A549 (cell line): ENCODE measurements at regions not wholly inside any gene's neighbourhood (a gene's known extent, or its start where the extent isn't known, plus 50 kb on each side); places are given as distances from the start of the nearest gene placed in this dataset.

Experiments used
- ATAC-seq, 2 experiments: fragments of 200-7000 bp in 1 of 2; fragments of >200 bp in 1 of 2; cut with Nextera tagmentation in 1 of 2; cut with Tn5 transposase in 1 of 2; 3 replicates each; pipeline versions ENCODE4 v1.8.0 to v1.9.1; 2018 to 2020; ENCODE audit warnings: mild to moderate bottlenecking in 1 of 2, moderate library complexity in 1 of 2
- CTCF ChIA-PET: fragments of 300-600 bp; sonication (Branson Sonifier 250); formaldehyde crosslinking; extraction: SDS; loops from one replicate; lab custom pipeline; 2021; ENCODE audit warnings: antibody characterized with exemption, inconsistent platforms; lab: Yijun Ruan, JAX
- POLR2A ChIA-PET: fragments of 350-600 bp; formaldehyde crosslinking; extraction: SDS; loops from one replicate; lab custom pipeline; 2021; ENCODE audit warnings: antibody characterized with exemption, inconsistent platforms; lab: Yijun Ruan, JAX
- DNase-seq, 2 experiments: peaks; one replicate each; pipeline versions ENCODE4 v3.0.0 to v3.0.0-alpha.2; 2011 to 2016; ENCODE audit warnings: low read depth in 1 of 2, low spot score in 1 of 2
- FAIRE-seq: peaks from 2 replicates; lab custom pipeline; 2011; peaks lifted over from hg19 to GRCh38; lab: Jason Lieb, UNC
- H3K27ac ChIP-seq, 2 experiments: fragments of >200 bp; sonication (Bioruptor Twin); formaldehyde crosslinking; 3 replicates each; pipeline ENCODE4 v1.5.1; 2016 to 2017
- H3K4me1 ChIP-seq: fragments of >200 bp; sonication (Bioruptor Twin); formaldehyde crosslinking; 3 replicates; pipeline ENCODE4 v1.6.1; 2016
- H3K4me2 ChIP-seq: fragments of >200 bp; sonication (Bioruptor Twin); formaldehyde crosslinking; 3 replicates; pipeline ENCODE4 v1.6.1; 2016
- H3K4me3 ChIP-seq: fragments of >200 bp; sonication (Bioruptor Twin); formaldehyde crosslinking; 3 replicates; pipeline ENCODE4 v1.5.1; 2016
- H3K9me3 ChIP-seq: fragments of >200 bp; sonication (Bioruptor Twin); formaldehyde crosslinking; 3 replicates; pipeline ENCODE4 v1.6.1; 2016
- CHD2 ChIP-seq: fragments of 150-350 bp; IDR thresholded peaks from 2 replicates; pipeline ENCODE4 v1.6.1; 2014; ENCODE audit warnings: low read length; ENCODE audit not compliant: partially characterized antibody
- CHD4 ChIP-seq: fragments of 200-600 bp; sonication (generic); IDR thresholded peaks from 2 replicates; pipeline ENCODE4 v1.6.1; 2016; ENCODE audit warnings: antibody characterized with exemption, mild to moderate bottlenecking, borderline replicate concordance
- EHF ChIP-seq: fragments of 250-450 bp; sonication (Bioruptor Pico); IDR thresholded peaks from 2 replicates; pipeline ENCODE4 v1.5.0; 2020; ENCODE audit warnings: mild to moderate bottlenecking
- EHMT2 ChIP-seq: fragments of 200-600 bp; sonication (generic); IDR thresholded peaks from 2 replicates; pipeline ENCODE4 v1.6.1; 2016; ENCODE audit warnings: antibody characterized with exemption, low read depth, mild to moderate bottlenecking, moderate library complexity
- EP300 ChIP-seq, 2 experiments: fragments of >200 bp; sonication (Bioruptor Twin); formaldehyde crosslinking; IDR thresholded peaks; 2 replicates in 1 of 2; 3 replicates in 1 of 2; pipeline ENCODE4 v1.6.1; 2016 to 2017
- FOSB ChIP-seq: fragments of 250-450 bp; sonication (Bioruptor Pico); IDR thresholded peaks from 2 replicates; pipeline ENCODE4 v1.5.0; 2020; ENCODE audit warnings: mild to moderate bottlenecking, moderate library complexity
- HMGXB4 ChIP-seq: fragments of 250-450 bp; sonication (Bioruptor Pico); IDR thresholded peaks from 2 replicates; pipeline ENCODE4 v1.5.0; 2021; ENCODE audit warnings: mild to moderate bottlenecking, moderate library complexity, borderline replicate concordance
- HOXB13 ChIP-seq: fragments of 250-450 bp; sonication (Bioruptor Pico); IDR thresholded peaks from 2 replicates; pipeline ENCODE4 v1.5.0; 2020; ENCODE audit warnings: low read depth, mild to moderate bottlenecking, moderate library complexity
- JUNB ChIP-seq: fragments of >200 bp; sonication (Bioruptor Twin); formaldehyde crosslinking; IDR thresholded peaks from 2 replicates; pipeline ENCODE4 v1.6.1; 2016
- KDM5A ChIP-seq: fragments of 200-600 bp; sonication (generic); IDR thresholded peaks from 2 replicates; pipeline ENCODE4 v1.6.1; 2016; ENCODE audit warnings: antibody characterized with exemption, mild to moderate bottlenecking
- NFE2L2 ChIP-seq: fragments of 150-350 bp; conservative IDR thresholded peaks from 2 replicates; pipeline ENCODE4 v1.6.1; 2014; ENCODE audit warnings: low read length
- POLR2AphosphoS2 ChIP-seq: conservative IDR thresholded peaks from 2 replicates; pipeline ENCODE4 v1.6.1; 2012; ENCODE audit warnings: low read length, improper control_type of control experiment, inconsistent platforms
- RAD21 ChIP-seq, 2 experiments: fragments of >200 bp in 1 of 2; sonication (Bioruptor Twin) in 1 of 2; formaldehyde crosslinking in 1 of 2; IDR thresholded peaks in 1 of 2; conservative IDR thresholded peaks in 1 of 2; 2 replicates in 1 of 2; 3 replicates in 1 of 2; pipeline ENCODE4 v1.6.1; 2012 to 2018; ENCODE audit warnings: inconsistent platforms in 1 of 2
- RARB ChIP-seq: fragments of 250-450 bp; sonication (Bioruptor Pico); IDR thresholded peaks from 2 replicates; pipeline ENCODE4 v1.8.0; 2021; ENCODE audit warnings: mild to moderate bottlenecking, moderate library complexity
- REST ChIP-seq: fragments of 200-600 bp; sonication (generic); IDR thresholded peaks from 2 replicates; pipeline ENCODE4 v1.6.1; 2016; ENCODE audit warnings: antibody characterized with exemption, mild to moderate bottlenecking, moderate library complexity
- TP53 ChIP-seq: fragments of 250-450 bp; sonication (Bioruptor Pico); IDR thresholded peaks from 2 replicates; pipeline ENCODE4 v1.5.0; 2021; ENCODE audit warnings: mild to moderate bottlenecking, moderate library complexity
- USF2 ChIP-seq: fragments of 450-650 bp; IDR thresholded peaks from 2 replicates; pipeline ENCODE4 v1.6.1; 2014; ENCODE audit warnings: antibody characterized with exemption
- ZNF302 ChIP-seq: fragments of 250-450 bp; sonication (Bioruptor Pico); IDR thresholded peaks from 2 replicates; pipeline ENCODE4 v1.9.0; 2021; ENCODE audit warnings: inconsistent platforms, mild to moderate bottlenecking, moderate library complexity
- WGBS: methylation state at CpG from one replicate; pipeline ENCODE4 v1.1.6; 2017; ENCODE audit errors: missing lambda C conversion rate; 5-methylcytosine and 5-hydroxymethylcytosine counted together

- CTCF ChIA-PET, result interaction anchor here (0.8 to 1.2 kb wide), 2 partner anchors 14 to 24 kb away, joined by 3 to 4 read pairs; no protein-coding TSS in a partner anchor
- WGBS, result 29% methylated on average over 7 of the region's 7 CpGs
- POLR2A ChIA-PET, result no interaction called here
Measured at GRCh38 chr5:168024306-168024705, 267.1 kb upstream of the WWC1 start.

GRCh38 chr5:168027007-168027406, 264.4 kb upstream of the WWC1 start:
- Histone ChIP-seq H3K4me2 (no peak overlapping the region), H3K4me3 (no peak overlapping the region), H3K4me1 (no peaks in the 10 kb centered on the region), H3K27ac (no peak overlapping the region), H3K9me3 (0 out of 3 replicates have a peak, but pooled peaks cover 4% of the 10 kb centered on the region)
- ChIA-PET POLR2A (no interaction called here), CTCF (interaction anchor here (0.6 to 2.2 kb wide), 3 partner anchors 10 to 451 kb away, joined by 3 to 13 read pairs (median 5); no protein-coding TSS in a partner anchor)
- DNase-seq (no peak), ATAC-seq (no peak), FAIRE-seq (no peak)
- WGBS, result 14% methylated on average over 5 of the region's 6 CpGs
- TF ChIP-seq ZNF302 (CRISPR knock-in tag) (no peak), TP53 (CRISPR knock-in tag) (no peak), JUNB (no peak), EHF (CRISPR knock-in tag) (no peak), HOXB13 (no peak), USF2 (no peak), CHD2 (no peak), FOSB (CRISPR knock-in tag) (no peak), EHMT2 (no peak), KDM5A (no peak), CHD4 (no peak), POLR2AphosphoS2 (no peak), REST (no peak)

More at GRCh38 chr5:168024306-168024705, 267.1 kb upstream of the WWC1 start:
- Histone ChIP-seq H3K4me1 (no peaks in the 10 kb centered on the region), H3K27ac (no peak overlapping the region), H3K4me3 (no peak overlapping the region), H3K4me2 (no peak overlapping the region), H3K9me3 (0 out of 3 replicates have a peak, but pooled peaks cover 4% of the 10 kb centered on the region)
- TF ChIP-seq RAD21 (conservative IDR thresholded peaks at IDR 0.05 in 1 of 2, IDR thresholded peaks at IDR 0.05 in 1 of 2) (no peak), NFE2L2 (no peak), RARB (CRISPR knock-in tag) (no peak), HOXB13 (no peak), ZNF302 (CRISPR knock-in tag) (no peak), EP300 (IDR thresholded peaks at IDR 0.05) (no peak), KDM5A (no peak), HMGXB4 (no peak)
- DNase-seq (no peak), FAIRE-seq (no peak), ATAC-seq (no peak)
